ENCODE measurements at regions not wholly inside any gene's neighbourhood (a gene's known extent, or its start where the extent isn't known, plus 50 kb on each side); places are given as distances from the start of the nearest gene placed in this dataset.

- Histone ChIP-seq H3K9ac (ENCODE audit: low read length) (no peak overlapping the region), H3K4me2 (ENCODE audit: low read length) (no peak overlapping the region), H4K20me1 (ENCODE audit: insufficient read depth, low read length) (no peaks in the 10 kb centered on the region), H3K4me1 (ENCODE audit: insufficient read depth, low read length) (no peaks in the 10 kb centered on the region), H3K27ac (ENCODE audit: low read depth, low read length) (no peak overlapping the region), H3K79me2 (ENCODE audit: insufficient read depth, low read length) (no peaks in the 10 kb centered on the region), H3K9me3 (ENCODE audit: insufficient read depth, low read depth, low read length) (no peaks in the 10 kb centered on the region), H3K4me3 (ENCODE audit: insufficient read depth, low read depth, low read length) (no peak overlapping the region), H3K27me3 (ENCODE audit: insufficient read depth, low read length) (no peaks in the 10 kb centered on the region), H3K36me3 (ENCODE audit: insufficient read depth, low read length) (no peaks in the 10 kb centered on the region), H2AFZ (ENCODE audit: low read depth, low read length) (no peak overlapping the region)
- FAIRE-seq (no peak), DNase-seq (ENCODE audit: low read depth) (peak; percentile 18)
- H3K4me3 Mint-ChIP-seq (ENCODE audit: unreplicated experiment): no peak overlapping the region
- H3K36me3 Mint-ChIP-seq (ENCODE audit: low read depth, unreplicated experiment): no peaks in the 10 kb centered on the region
- H3K27ac Mint-ChIP-seq (ENCODE audit: unreplicated experiment): no peak overlapping the region
- peaks cover 11% of the 10 kb centered on the region for H3K9me3 Mint-ChIP-seq (ENCODE audit: unreplicated experiment)
- TF ChIP-seq EZH2 (IDR thresholded peaks at IDR 0.05; ENCODE audit: insufficient read depth, low read length) (no peak), CTCF (IDR thresholded peaks at IDR 0.05; ENCODE audit: insufficient read depth, low read depth, low read length) (no peak)
- H3K4me1 Mint-ChIP-seq (ENCODE audit: low read depth, unreplicated experiment): peaks cover 5% of the 10 kb centered on the region
- H3K27me3 Mint-ChIP-seq (ENCODE audit: low read depth, unreplicated experiment): no peaks in the 10 kb centered on the region
Observed at GRCh38 chr9:118630931-118631595, 738.2 kb downstream of the BRINP1 start.

GRCh38 chr9:118631956-118632355 is 737.3 kb downstream of the BRINP1 start:
- no peak overlapping the region for H3K27ac ChIP-seq (ENCODE audit: low read depth, low read length)
- FAIRE-seq: no peak
- Mint-ChIP-seq H3K4me1 (ENCODE audit: low read depth, unreplicated experiment) (peaks cover 5% of the 10 kb centered on the region), H3K27ac (ENCODE audit: unreplicated experiment) (no peak overlapping the region), H3K4me3 (ENCODE audit: unreplicated experiment) (no peak overlapping the region), H3K36me3 (ENCODE audit: low read depth, unreplicated experiment) (no peaks in the 10 kb centered on the region), H3K27me3 (ENCODE audit: low read depth, unreplicated experiment) (no peaks in the 10 kb centered on the region), H3K9me3 (ENCODE audit: unreplicated experiment) (peaks cover 11% of the 10 kb centered on the region)
- H3K9ac ChIP-seq (ENCODE audit: low read length): no peak overlapping the region
- no peaks in the 10 kb centered on the region for H3K9me3 ChIP-seq (ENCODE audit: insufficient read depth, low read depth, low read length)
- no peaks in the 10 kb centered on the region for H3K4me1 ChIP-seq (ENCODE audit: insufficient read depth, low read length)
- DNase-seq (ENCODE audit: low read depth): no peak
- H3K36me3 ChIP-seq (ENCODE audit: insufficient read depth, low read length): no peaks in the 10 kb centered on the region
- no peak overlapping the region for H3K4me2 ChIP-seq (ENCODE audit: low read length)
- H3K4me3 ChIP-seq (ENCODE audit: insufficient read depth, low read depth, low read length): no peak overlapping the region
- no peaks in the 10 kb centered on the region for H3K27me3 ChIP-seq (ENCODE audit: insufficient read depth, low read length)
- H2AFZ ChIP-seq (ENCODE audit: low read depth, low read length): no peak overlapping the region
- H3K79me2 ChIP-seq (ENCODE audit: insufficient read depth, low read length): no peaks in the 10 kb centered on the region
- no peaks in the 10 kb centered on the region for H4K20me1 ChIP-seq (ENCODE audit: insufficient read depth, low read length)
- TF ChIP-seq EZH2 (IDR thresholded peaks at IDR 0.05; ENCODE audit: insufficient read depth, low read length) (no peak), CTCF (IDR thresholded peaks at IDR 0.05; ENCODE audit: insufficient read depth, low read depth, low read length) (no peak)

GRCh38 chr9:118635416-118635815 is 733.8 kb downstream of the BRINP1 start:
- no peak for TF ChIP-seq CTCF (IDR thresholded peaks at IDR 0.05; ENCODE audit: insufficient read depth, low read depth, low read length)
- H3K9ac ChIP-seq (ENCODE audit: low read length): no peak overlapping the region
- H3K36me3 ChIP-seq (ENCODE audit: insufficient read depth, low read length): no peaks in the 10 kb centered on the region
- H3K4me1 Mint-ChIP-seq (ENCODE audit: low read depth, unreplicated experiment): peaks cover 16% of the 10 kb centered on the region
- no peak overlapping the region for H3K4me2 ChIP-seq (ENCODE audit: low read length)
- peaks cover 11% of the 10 kb centered on the region for H3K9me3 Mint-ChIP-seq (ENCODE audit: unreplicated experiment)
- FAIRE-seq (no peak), DNase-seq (ENCODE audit: low read depth) (no peak)
- H2AFZ ChIP-seq (ENCODE audit: low read depth, low read length): no peak overlapping the region
- H3K27ac ChIP-seq (ENCODE audit: low read depth, low read length): no peak overlapping the region
- H3K27me3 Mint-ChIP-seq (ENCODE audit: low read depth, unreplicated experiment): no peaks in the 10 kb centered on the region
- H3K4me3 ChIP-seq (ENCODE audit: insufficient read depth, low read depth, low read length): no peak overlapping the region
- H4K20me1 ChIP-seq (ENCODE audit: insufficient read depth, low read length): no peaks in the 10 kb centered on the region
- no peaks in the 10 kb centered on the region for H3K9me3 ChIP-seq (ENCODE audit: insufficient read depth, low read depth, low read length)
- H3K79me2 ChIP-seq (ENCODE audit: insufficient read depth, low read length): no peaks in the 10 kb centered on the region
- H3K27ac Mint-ChIP-seq (ENCODE audit: unreplicated experiment): no peak overlapping the region
- no peaks in the 10 kb centered on the region for H3K27me3 ChIP-seq (ENCODE audit: insufficient read depth, low read length)
- H3K36me3 Mint-ChIP-seq (ENCODE audit: low read depth, unreplicated experiment): peaks cover 1% of the 10 kb centered on the region
- H3K4me1 ChIP-seq (ENCODE audit: insufficient read depth, low read length): no peaks in the 10 kb centered on the region
- no peak overlapping the region for H3K4me3 Mint-ChIP-seq (ENCODE audit: unreplicated experiment)

Data from astrocyte (in vitro differentiated cells and primary cell).